NCI-H2227 treated with DMSO at 0.1 percent for 48 hours (cell line): ENCODE measurements at regions not wholly inside any gene's neighbourhood (a gene's known extent, or its start where the extent isn't known, plus 50 kb on each side); places are given as distances from the start of the nearest gene placed in this dataset.
"Not testable (repeated sequence)": the region's sequence is repeated elsewhere in the genome, so short reads cannot be mapped to it uniquely, and the experiment has no call there.

Experiments
- DNase-seq: peaks from one replicate; lab custom pipeline; 2025; lab: John Stamatoyannopoulos, UW

DNA sequence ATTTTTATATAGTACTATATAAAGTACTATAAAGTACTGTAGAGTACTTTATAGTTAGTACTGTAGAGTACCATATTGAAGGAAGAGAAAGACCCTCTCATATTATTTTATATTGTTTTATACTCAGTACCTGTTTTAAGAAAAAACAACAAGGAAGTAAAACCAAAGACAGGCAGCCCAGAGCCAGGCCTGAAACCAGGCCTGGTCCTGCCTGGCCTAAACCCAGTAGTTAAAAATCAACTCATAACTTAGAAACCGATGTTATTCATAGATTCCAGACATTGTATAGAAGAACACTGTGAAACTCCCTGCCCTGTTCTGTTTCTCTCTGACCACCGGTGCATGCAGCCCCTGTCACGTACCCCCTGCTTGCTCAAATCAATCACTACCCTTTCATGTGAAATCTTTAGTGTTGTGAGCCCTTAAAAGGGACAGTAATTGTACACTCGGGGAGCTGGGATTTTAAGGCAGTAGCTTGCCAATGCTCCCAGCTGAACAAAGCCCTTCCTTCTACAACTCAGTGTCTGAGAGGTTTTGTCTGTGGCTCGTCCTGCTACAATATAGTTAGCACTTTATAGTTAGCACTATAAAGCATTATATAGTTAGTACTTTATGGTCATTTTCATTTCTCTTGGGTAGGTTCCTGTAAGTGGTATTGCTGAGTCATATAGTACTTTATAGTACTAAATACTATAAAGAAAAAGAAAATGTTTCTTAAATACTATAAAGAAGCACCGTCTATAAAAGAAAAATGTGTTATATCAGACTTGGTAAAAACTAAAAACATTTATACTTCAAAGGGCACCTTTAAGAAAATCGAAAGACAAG is 940.6 kb upstream of the ACO1 start:
- DNase-seq = not testable (repeated sequence)

DNA sequence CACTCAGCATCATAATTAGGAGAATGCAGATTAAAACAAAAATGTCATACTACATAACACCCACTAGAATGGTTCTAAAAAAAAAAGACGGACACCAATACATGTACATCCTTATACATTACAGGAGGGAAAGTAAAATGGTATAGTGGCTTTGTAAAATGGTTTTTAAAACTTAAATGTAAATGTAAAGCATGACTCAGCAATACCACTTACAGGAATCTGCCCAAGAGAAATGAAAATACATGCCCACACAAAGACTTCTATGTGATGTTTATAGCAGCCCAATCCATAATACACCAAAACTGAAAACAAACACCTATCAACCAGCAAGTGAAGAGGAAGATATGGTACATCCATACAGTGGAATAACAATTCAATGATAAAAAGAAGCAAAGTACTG is 939.1 kb upstream of the ACO1 start:
- no peak for DNase-seq

DNA sequence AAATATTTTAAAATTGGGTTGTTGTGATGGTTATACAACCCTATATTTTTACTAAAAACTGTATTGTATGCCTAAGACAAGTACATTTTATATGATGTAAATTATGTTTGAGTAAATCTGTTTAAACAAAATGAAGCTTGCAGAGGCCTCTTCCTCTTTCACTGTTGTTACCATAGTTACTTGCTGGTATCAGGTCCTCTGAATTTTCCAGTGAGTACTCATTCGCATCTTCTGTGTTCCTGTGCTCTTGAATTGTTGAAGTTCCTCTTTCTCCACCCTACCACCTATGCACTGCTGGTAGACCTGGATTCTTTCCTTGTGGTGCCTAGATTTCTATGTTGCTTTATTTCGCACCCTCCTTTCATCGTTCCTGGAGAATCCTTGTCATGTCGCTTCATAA is 938.5 kb upstream of the ACO1 start:
- no peak for DNase-seq

- DNase-seq = no peak
Observed at GRCh38 chr9:31467075-31467474, 917.4 kb upstream of the ACO1 start.

- DNase-seq = no peak
Observed at GRCh38 chr9:31470051-31470450, 914.4 kb upstream of the ACO1 start.

DNA sequence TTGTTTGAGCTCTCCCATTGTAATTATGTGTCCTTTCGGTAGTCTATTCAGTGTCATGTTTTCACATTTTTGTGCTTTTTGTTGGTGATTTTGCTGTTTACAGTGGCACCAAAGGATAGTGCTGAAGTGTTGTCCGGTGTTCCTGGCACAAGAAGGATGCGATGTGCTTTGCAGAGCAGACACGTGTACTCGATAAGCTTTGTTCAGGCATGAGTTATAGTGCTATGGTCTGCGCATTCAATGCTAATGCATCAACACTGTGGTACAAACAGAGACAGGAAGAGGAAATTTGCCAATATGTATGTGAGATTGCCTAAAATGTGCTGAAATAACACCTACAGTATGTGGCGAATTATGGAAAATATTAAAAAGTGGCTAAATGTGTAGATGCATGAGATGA is 913.4 kb upstream of the ACO1 start:
- no peak for DNase-seq

- DNase-seq = peak; percentile 46
Observed at GRCh38 chr9:31486630-31487029, 897.8 kb upstream of the ACO1 start.

DNA sequence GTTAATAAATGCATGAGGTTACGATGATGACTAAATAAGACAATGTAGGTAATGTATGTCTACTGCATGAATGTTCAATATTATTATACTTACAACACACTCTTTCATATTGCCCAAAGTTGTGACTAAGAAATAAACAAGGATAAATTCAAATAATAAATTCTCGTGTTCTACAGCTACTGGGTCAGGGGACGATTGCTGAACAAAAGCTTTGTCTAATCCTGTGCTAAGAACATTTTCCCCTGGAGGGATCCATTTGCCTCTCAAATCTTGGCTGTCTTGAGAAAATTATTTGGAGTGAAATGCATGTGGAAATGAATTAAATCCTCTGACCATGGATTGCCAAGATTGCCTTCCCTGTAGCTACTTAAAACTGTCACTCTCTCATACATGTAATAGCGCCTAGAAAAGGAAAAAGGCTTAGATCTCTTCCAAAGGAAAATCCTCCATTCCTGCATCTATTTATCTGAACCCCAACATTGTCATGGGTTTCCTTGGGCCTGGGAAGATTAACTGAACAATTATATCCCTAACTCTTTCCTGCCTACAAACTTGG is 893.8 kb upstream of the ACO1 start:
- no peak for DNase-seq

DNA sequence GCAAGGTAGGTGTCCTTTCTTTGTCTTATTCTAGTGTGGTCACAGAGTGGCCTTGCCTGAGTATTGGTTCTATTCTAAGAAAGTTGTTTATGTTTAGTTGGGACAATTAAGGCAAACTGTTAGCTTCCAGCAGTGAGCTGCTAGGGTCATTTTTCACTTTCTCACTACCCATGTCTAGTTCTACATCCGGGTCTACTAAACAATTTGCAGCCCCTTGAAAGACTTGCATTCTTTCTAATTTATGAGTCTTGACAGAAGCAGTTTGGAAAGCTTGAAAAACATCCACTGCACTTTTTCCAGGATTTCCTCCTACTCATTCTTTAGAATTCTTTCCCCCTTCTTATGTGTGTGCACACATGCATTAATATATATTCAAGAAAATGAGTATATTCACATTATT is 892.2 kb upstream of the ACO1 start:
- no peak for DNase-seq

DNA sequence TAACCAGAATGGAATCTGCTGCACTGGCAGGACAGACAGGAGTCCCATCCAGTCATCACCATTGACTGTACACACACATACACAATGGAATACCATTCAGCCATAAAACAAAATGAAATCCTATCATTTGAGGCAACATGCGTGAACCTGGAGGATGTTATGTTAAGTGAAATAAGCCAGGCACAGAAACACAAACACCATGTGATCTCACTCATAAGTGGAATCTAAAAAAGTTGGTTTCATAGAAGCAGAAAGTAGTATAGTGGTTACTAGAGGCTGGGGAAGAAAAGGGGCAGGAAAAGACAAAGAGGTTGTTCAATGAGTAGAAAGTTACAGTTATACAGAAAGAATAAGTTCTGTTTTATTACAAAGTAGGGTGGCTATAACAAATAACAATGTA is 884.0 kb upstream of the ACO1 start:
- no peak for DNase-seq

DNA sequence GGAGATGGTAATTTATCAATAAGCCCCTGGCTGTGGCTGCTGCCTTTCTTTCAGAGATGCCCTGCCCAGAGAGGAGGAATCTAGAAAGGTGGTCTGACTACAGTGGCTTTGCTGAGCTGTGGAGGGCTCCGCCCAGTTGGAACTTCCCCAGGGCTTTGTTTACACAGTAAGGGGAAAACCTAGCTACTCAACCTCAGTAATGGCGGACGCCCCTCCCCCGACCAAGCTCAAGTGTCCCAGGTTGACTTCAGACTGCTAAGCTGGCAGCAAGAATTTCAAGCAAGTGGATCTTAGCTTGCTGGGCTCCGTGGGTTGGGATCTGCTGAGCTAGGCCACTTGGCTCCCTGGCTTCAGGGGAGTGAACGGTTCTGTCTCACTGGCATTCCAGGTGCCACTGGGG is 865.4 kb upstream of the ACO1 start:
- DNase-seq = no peak

DNA sequence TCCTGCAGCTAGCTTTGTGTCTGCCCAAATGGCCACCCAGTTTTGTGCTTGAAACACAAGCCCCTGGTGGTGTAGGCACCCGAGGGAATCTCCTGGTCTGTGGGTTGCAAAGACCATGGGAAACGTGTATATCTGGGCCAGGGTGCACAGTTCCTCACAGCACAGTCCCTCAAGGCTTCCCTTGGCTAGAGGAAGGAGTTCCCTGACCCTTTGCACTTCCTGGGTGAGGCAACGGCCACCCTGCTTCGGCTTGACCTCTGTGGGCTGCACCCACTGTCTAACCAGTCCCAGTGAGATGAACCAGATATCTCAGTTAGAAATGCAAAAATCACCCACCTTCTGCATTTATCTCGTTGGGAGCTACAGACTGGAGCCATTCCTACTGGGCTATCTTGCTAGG is 865.0 kb upstream of the ACO1 start:
- DNase-seq = no peak

DNA sequence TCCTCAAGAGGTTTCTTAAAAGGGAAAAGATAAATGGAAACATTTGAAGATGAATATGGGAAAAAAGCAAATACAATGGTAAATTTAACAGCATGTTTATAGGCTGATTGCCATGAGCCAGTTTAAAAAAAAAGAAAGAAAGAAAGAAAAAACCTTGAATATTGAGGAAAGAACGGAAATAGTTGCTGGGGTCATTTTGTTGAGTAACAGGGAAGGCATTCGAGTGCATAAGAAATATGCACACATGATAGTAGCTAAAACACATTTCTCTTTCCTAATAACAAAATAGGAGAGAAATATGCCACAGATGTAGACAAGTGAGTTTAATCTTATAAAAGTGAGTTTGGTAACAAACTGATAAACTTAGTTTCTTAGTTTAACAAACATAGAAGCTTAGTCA is 864.6 kb upstream of the ACO1 start:
- DNase-seq = no peak

- DNase-seq = no peak
Observed at GRCh38 chr9:31520301-31521085, 864.0 kb upstream of the ACO1 start.

- no peak for DNase-seq
Observed at GRCh38 chr9:31535651-31536050, 848.8 kb upstream of the ACO1 start.

DNA sequence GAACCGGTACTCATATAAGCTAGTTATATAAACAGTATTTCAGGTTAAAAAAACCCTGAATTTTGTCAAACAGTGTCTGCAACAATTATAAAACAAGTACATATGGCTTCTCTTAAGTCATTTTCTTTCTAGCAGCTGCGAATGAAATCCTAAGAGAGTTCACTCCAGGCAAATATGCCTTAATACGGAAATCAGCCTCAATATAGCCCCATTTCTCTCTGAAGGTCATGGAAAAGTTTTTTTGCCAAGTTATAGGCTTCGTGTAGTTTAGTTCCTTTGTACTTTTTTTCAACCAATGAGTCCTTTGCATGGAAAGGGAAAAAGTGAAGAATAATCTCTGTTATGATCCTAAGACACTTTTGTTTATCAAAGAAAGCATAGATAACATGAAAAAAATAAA is 848.0 kb upstream of the ACO1 start:
- DNase-seq = no peak

DNA sequence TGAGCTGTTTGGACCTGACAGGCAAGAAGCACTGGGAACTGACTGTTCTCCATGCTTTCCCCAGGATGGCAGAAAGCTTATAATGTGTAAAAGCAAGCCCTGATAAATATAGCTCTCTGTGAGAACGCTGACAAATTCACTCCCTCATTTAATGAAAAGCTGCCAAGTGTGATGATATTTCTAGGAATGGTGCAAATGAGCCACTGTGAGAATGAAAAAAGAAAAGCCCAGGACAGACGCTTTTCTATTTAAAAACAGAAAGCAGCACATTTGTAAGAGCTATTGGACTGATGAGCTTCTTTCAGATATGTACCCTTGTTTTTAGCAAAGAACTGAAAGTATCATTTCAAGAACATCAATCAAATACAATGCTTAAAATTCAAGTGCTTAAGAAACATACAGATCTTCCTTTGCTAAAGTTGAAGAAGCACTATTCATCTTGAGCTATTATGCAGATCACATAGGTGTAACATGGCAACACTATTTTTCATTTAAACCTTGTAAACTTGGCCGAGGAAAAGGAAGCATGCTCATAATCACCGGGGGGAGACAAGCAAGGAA is 842.6 kb upstream of the ACO1 start:
- DNase-seq = no peak

DNA sequence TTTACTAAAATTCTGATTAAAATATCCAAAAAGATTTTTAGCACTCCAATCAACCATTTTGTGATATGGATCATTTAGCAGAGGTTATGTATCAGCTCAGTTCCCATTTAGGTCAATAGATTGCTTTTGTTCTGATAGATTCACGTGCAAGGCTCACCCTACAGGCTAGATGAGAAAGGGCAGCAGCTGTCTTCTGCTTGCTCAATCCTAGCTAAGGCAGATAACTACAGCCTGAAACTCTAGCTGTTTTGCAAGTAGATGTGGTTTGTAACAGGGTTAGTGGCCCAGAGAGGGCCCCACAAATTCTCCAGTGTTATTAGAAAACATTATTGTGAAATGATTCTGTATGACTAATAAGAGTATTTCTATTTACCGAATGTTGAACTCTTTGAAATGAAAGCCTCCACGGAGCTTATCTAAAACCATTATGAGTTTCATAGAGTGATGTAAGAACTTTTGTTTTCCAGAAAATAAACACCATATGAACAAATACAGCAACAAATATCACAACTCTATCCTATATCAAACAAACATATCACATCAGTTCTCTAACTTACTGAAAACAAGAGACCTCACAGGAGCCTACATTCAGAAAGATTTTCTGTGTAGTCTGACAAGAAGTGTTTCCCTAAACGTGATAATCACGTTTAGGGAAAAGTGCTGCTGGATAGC is 841.9 kb upstream of the ACO1 start:
- DNase-seq = no peak

DNA sequence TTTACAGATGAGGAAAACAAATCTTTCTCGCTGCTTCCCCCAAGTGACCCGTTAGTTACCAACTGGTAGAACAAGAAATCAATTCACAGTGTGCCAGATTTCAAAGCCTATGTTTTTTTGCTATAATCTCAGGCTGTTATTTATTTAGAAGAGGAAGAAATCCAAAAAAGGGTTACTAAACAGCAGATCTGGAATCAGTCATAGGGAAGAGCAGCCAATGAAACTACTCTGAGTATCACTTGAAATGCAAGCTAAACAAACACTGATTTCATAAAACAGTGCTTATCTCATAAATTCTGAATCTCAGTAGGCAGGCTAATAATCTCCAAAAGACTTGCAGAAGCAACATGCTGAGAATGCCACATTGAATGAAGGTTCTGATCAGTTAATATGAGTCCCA is 829.5 kb upstream of the ACO1 start:
- DNase-seq = no peak

DNA sequence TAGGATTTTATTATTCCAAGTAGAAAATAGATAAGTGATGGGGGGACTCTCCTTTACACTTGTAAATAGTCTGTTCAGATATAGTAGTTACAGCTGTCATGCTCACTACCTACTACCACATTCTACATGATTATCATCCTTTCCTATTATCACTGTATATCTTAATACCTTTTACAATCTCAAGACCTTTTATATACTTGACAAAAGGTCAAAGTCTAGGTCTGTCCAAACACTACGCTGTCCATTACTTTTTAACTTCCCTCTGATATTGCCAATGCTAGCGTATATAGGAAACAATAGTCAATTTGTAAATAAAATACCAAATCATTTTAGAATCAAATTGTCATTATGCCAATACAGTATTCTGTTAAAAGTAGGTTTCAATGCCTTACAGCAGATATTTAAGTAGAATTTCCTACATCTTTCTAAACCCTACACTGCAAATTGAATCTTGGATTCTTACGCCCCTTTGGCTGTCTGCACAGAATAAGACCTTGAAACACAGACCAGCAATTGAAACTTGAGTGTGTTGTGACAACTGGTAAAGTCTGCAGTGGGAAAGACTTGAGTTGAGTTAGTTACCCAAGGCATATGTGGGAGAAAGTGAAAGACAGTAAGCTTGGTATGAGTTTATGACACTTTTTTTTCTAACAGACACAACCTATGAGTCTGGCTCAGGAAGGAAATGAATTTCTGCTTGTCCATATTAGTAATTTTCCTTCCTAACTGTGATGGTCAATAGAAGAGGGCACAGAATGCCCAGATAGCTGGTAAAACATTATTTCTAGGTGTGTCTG is 827.6 kb upstream of the ACO1 start:
- DNase-seq = no peak

- DNase-seq = not testable (repeated sequence)
Observed at GRCh38 chr9:31572190-31572589, 812.3 kb upstream of the ACO1 start.

GRCh38 chr9:31573561-31573960 is 810.9 kb upstream of the ACO1 start:
- no peak for DNase-seq
